Activated CD4-positive, CD25-positive, alpha-beta regulatory T cell treated with anti-CD3 and anti-CD28 coated beads, Interleukin-2, amount 50 U/mL, for 16 hours (primary cell): ENCODE measurements at regions not wholly inside any gene's neighbourhood (a gene's known extent, or its start where the extent isn't known, plus 50 kb on each side); places are given as distances from the start of the nearest gene placed in this dataset.
"Not testable (repeated sequence)": the region's sequence is repeated elsewhere in the genome, so short reads cannot be mapped to it uniquely, and the experiment has no call there.

Source experiments
- DNase-seq: peaks from one replicate; pipeline ENCODE4 v3.0.0-alpha.2; 2020; ENCODE audit warnings: low read depth, low spot score

GRCh38 chr1:157409927-157410326 lies 142.4 kb downstream of the FCRL5 start:
- no peak for DNase-seq

DNA sequence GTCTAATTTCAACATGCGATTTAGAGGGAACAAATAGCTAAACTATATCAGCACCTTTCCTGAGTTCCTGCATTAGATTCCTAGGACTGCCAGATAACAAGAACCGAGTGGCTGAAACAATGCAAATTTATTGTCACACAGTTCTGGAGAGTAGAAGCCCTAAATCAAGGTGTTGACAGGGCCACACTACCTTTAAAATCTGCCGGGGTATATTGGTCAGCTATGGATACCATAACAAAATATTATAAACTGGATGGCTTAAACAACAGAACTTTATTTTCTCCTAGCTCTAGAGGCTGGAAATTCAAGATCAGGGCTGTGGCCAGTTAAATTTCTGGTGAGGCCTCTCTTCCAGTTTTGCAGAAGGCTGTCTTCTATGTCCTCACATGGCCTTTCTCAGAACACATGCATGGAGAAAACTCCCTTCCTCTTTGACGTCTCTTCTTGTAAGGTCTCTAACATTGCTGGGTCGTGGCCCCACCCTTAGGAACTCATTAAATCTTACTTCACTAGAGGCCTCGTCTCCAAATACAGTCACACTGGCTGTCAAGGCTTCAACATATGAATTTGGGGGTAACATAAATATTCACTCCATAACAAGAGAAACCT lies 144.3 kb downstream of the FCRL5 start:
- DNase-seq = no peak

DNA sequence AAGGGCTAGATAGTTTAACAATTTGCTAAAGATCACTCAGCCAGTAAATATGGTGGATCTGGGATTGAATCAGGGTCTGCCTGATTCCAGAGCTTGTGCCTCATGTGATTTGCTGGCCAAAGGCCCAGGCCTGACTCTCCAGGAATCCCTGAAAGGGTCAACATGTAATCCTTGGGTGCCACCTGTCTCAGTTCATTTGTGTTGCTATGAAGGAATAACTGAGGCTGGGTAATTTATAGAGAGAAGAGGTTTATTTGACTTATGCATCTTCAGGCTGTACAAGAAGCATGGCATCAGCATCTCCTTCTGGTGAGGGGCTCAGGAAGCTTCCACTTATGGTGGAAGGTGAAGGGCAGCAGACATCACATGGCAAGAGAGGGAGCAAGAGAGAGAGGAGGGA lies 144.9 kb downstream of the FCRL5 start:
- DNase-seq = no peak

DNA sequence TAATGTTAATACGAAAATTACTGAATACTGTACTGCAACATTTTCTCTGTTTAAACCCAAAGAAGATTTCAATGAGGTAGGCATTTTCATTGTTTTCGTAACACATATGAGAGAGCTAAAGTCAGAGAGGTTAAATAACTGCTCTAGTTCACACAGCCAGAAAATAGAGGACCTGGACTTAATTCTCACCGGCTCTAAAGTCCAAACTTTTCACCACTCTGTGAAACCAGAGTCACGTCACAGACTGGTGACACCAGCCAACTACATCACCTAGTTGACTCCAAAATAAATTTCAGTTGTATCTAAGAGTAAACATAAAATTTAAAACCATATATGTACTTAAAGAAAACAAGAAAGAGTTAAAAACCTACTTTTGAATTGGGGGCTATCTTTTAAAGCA lies 146.7 kb downstream of the FCRL5 start:
- DNase-seq = no peak

DNA sequence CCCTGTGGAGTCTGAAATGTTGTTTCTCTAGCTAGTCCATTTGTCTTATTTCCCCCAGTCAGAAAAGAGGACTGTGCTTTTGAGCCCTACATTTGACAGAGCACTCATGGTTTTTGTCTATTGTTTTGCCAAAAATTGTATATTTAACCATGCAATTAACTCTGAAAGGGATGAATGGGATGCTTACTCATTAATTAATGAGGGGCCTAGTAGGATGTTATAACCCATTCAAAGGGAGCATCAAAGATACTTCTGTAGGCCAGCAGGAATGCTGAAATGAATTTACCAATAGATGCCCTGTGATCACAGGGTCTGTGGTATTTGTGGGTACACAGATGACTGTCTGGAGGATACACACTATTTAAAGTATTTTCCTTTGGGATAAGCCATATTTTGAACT lies 147.7 kb downstream of the FCRL5 start:
- DNase-seq = no peak

DNA sequence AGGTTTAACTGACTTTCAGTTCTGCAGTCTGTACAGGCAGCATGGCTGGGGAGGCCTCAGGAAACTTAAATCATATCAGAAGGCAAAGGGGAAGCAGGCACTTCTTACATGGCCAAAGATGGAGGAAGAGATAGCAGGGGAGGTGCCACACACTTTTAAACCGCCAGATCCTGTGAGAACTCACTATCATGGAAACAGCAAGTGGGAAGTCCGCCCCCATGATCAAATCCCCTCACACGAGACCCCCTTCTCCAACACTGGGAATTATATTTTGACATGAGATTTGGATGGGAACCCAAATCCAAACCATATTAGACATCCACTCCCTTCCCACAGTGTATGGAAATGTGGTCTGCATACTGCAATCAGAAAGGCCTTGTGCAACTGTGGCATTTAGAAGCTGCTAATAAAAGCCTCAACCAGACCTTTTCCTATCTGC lies 148.2 kb downstream of the FCRL5 start:
- no peak for DNase-seq

DNA sequence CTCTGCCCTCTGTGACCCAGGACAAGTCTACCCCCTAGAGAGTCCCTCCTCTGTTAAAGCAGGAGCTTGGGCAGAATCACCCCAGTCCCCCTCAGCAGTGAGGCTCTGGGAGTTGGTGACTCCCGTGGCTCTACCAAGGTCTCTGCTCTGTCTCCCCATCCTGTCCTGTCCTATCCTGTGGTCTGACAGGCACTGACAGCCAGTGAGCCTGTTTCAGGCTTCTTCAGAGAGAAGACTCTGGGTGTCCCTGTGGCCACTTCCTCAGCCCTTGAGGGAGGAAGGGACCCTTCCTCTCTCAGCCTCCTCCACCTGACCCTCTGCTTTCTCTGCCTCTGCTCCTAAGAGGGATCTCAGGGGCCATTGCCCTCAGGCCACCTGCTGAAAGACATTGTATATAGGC lies 148.7 kb downstream of the FCRL5 start:
- no peak for DNase-seq

DNA sequence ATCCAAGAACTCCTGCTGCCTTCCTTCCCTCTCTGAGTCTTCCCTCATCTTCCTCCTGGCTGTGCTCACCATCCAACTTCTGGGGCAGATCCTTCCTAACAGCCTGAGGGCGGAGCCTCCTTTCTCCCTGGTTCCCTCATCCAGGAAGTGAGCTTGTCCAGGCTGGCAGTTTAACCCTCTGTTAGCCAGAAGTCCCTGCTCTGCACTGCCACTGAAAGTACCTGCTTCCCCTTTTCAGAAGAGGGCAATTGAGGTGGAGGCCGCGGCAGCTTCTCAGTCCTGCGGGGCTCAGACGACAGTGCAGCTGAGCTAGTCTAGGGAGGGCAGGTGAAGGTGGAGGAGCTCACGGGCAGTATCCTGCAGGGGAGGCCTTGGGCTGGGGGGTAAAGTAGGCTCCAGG lies 149.1 kb downstream of the FCRL5 start:
- no peak for DNase-seq

DNA sequence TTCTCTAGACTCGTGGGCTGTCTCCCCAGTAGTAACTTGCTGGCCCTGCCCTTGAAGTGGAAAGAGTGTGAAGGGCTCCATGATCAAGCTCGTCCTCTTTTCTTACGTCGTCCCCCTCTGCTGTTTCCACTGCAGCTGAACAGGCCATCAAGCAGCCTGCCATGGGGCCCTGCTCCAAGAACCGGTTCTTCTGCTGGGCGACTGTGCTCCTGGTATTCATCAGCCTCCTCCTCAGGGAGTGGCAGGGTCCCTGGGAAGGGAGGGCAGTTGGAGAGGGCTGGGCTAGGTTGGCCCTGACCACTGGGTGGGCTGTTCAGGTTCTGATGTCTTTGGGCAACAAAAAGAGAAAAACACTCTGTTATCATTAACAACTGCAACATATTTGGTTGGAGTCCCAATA lies 151.5 kb downstream of the FCRL5 start:
- DNase-seq = no peak

DNA sequence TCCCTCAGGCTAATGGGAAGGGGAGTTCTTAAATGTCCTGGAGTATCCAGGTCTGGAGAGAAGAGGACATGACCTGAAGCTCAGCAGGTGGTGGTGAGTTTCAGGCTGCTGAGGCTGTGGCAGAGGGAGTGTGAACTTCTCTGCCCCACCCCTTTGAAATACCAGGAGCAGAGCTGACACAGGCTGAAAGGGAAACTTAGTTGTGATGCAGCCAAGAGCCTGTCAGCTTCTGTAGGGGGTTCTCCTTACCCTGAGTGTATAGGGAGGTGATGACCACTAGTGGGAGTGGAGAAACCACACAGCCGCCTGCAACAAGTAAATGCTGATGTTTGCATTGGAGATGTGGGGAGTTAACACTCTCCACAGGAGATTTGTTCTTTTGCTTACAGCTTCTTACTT lies 152.3 kb downstream of the FCRL5 start:
- DNase-seq = no peak

GRCh38 chr1:157399343-157399983 lies 152.9 kb downstream of the FCRL5 start:
- DNase-seq = no peak

- no peak for DNase-seq
Measured at GRCh38 chr1:157390651-157391050, 161.7 kb downstream of the FCRL5 start.

- no peak for DNase-seq
Measured at GRCh38 chr1:157388057-157388456, 164.3 kb downstream of the FCRL5 start.

DNA sequence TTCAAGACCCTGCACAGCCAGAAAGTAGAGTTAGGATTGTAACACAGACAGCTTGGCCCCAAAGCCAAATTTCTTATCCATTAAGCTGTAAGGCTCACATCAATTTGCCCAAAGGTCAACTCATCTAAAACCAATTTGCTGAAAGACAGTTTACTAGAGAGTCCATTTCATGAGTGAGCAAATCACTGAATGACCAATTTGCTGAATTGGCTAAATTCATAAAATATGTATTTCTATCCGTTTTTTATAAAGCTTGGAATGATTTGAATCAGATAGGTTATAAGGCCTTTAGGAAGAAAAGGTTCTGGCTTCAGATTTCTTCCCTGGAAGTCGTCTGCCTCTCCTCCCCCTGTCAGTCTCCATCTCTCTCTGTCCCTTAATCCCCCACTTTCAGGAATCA lies 168.1 kb downstream of the FCRL5 start:
- no peak for DNase-seq

DNA sequence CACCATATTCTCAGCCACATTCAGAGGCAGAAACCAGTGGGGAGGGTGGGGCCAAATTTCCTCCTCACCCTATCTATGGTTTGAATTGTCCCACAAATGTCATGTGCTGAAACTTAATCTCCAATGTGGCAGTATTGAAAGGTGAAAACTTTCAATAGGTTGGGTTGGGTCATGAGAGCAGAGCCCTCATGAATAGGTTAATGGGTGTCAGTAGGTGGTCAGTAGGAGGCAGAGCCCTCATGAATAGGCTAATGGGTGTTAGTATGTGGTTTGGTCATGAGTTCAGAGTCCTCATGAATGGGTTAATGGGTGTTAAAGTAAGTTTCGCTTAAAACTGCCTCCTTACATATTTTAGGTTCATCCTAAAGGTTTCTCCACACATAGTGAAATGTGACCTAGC lies 170.0 kb downstream of the FCRL5 start:
- DNase-seq = no peak

DNA sequence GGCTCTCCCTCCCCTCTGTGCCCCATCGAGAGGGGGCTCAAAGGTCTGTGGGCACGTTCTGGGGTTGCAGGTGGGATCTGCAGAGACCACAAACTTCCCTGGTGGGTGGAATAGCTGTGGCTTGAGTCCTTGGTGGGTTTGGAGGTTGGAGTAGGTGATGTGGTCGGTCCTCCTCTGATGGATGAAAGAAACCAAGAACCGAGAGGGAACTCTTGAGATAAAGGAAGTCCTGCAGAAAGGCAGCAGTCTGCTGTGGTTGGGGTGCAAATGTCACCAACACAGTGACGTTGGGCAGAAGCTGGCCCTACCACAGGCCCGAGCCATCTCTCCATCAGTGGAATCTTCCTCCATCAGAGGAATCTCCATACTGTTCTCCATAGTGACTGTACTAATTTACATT lies 171.8 kb downstream of the FCRL5 start:
- DNase-seq = no peak

DNA sequence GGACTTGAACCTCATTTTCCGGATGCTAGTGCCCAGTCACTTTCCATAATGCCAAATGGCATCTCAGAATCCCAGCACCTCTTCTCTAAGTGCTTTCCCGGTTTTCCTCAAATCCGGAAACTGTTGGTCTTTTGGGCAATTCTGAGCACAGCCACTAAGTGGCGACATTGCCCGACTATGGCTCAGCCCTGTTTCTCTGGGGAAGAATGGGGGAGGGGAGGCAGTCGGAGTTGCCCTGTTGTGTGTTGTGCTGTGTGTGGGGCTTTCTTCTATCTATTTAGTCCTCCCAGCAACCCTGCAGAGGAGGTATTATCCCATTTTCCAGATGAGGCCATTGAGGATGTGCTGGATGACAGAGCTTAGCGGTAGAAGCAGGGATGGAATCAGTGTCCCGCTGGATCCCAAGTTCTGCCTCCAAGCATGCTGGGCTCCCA lies 175.0 kb downstream of the FCRL5 start:
- not testable (repeated sequence) for DNase-seq

GRCh38 chr1:157376681-157377080 lies 175.6 kb downstream of the FCRL5 start:
- no peak for DNase-seq

- DNase-seq = not testable (repeated sequence)
Measured at GRCh38 chr1:157372311-157372710, 180.0 kb downstream of the FCRL5 start.

- no peak for DNase-seq
Measured at GRCh38 chr1:157371826-157372225, 180.5 kb downstream of the FCRL5 start.

GRCh38 chr1:157371221-157371620 lies 181.1 kb downstream of the FCRL5 start:
- no peak for DNase-seq

GRCh38 chr1:157370698-157371097 lies 181.6 kb downstream of the FCRL5 start:
- no peak for DNase-seq

GRCh38 chr1:157369808-157370521 lies 182.3 kb downstream of the FCRL5 start:
- DNase-seq = peak; percentile 16
